ENCODE measurements at regions not wholly inside any gene's neighbourhood (a gene's known extent, or its start where the extent isn't known, plus 50 kb on each side); places are given as distances from the start of the nearest gene placed in this dataset.

DNA sequence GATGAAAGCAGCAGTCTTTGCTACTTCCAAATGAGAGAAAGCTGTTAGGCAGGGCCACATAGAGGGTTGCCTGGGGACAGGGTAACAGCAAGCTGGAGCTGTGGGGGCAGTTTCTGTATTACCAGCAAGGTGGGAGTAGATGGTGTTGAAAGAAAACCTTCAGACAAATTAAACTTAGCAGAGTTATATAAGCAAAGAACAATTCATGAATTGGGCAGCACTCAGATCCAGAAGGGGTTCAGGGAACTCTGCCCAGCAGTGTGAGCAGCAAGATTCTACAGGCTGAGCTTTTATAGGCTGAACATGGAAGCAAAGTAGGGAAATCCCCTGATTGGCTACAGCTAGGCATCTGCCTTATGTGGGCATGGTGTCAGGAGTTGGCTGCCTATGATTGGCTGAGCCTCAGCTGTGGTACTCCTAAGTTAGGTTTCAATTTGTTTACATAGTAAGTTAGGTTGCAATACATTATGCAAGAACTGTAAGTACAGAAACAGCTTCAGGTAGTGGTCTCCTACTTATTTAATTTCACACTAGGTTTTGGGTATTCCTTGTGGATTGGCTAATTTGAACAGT, 64.1 kb upstream of the TMPRSS2 start:
- peaks cover 0 to 5% (median 2%) of the 10 kb centered on the region in 4 donors for H3K9me3 ChIP-seq (ENCODE audit: control insufficient read depth in 4 of 4, insufficient read depth in 3 of 4, low read length in 3 of 4)
- H3K4me3 ChIP-seq: no peak overlapping the region
- no peak for DNase-seq
- H3K27ac ChIP-seq (ENCODE audit: low read depth in 1 of 2, low read length in 1 of 2): no peak overlapping the region
- no peak for ATAC-seq (ENCODE audit: insufficient read depth, low FRiP score)
- no peaks in the 10 kb centered on the region for H3K27me3 ChIP-seq (ENCODE audit: control insufficient read depth in 3 of 3, insufficient read depth in 3 of 3, low read length in 2 of 3)
- no peak overlapping the region for H3K9ac ChIP-seq (ENCODE audit: insufficient read depth in 1 of 2, low read length in 2 of 2)
- TF ChIP-seq, protein P1, sequence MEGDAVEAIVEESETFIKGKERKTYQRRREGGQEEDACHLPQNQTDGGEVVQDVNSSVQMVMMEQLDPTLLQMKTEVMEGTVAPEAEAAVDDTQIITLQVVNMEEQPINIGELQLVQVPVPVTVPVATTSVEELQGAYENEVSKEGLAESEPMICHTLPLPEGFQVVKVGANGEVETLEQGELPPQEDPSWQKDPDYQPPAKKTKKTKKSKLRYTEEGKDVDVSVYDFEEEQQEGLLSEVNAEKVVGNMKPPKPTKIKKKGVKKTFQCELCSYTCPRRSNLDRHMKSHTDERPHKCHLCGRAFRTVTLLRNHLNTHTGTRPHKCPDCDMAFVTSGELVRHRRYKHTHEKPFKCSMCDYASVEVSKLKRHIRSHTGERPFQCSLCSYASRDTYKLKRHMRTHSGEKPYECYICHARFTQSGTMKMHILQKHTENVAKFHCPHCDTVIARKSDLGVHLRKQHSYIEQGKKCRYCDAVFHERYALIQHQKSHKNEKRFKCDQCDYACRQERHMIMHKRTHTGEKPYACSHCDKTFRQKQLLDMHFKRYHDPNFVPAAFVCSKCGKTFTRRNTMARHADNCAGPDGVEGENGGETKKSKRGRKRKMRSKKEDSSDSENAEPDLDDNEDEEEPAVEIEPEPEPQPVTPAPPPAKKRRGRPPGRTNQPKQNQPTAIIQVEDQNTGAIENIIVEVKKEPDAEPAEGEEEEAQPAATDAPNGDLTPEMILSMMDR (IDR thresholded peaks at IDR 0.05; ENCODE audit: control extremely low read depth, extremely low read depth): no peak
- H3K36me3 ChIP-seq (ENCODE audit: control insufficient read depth in 4 of 4, insufficient read depth in 4 of 4, low read length in 4 of 4): no peaks in the 10 kb centered on the region
- no peaks in the 10 kb centered on the region for H3K4me1 ChIP-seq (ENCODE audit: control insufficient read depth in 5 of 5, insufficient read depth in 5 of 5, low read length in 5 of 5)

DNA sequence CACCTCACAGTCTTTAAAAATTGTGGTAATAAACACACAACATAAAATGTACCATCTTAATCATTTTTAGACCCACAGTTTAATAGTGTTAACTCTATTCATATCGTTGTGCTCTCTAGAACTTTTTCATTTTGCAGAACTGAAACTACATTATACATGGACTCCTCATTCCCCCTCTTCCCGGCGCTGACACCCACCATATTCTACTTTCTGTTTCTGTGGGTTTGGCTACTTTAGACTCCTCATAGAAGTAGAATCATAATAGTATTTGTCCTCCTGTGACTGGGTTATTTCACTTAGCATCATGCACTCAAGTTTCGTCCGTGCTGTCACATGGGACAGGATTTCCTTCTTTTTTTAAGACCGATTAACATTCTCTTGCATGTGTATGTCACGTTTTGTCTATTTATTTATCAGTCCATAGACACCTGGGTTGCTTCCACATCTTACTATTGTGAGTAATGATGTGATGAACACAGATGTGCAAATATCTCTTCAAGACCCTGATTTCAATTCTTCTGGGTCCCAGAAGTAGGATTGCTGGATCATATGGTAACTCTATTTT, 62.9 kb upstream of the TMPRSS2 start:
- Histone ChIP-seq H3K36me3 (ENCODE audit: control insufficient read depth in 4 of 4, insufficient read depth in 4 of 4, low read length in 4 of 4) (no peaks in the 10 kb centered on the region), H3K9ac (ENCODE audit: insufficient read depth in 1 of 2, low read length in 2 of 2) (no peak overlapping the region), H3K4me3 (no peak overlapping the region), H3K27me3 (ENCODE audit: control insufficient read depth in 3 of 3, insufficient read depth in 3 of 3, low read length in 2 of 3) (no peaks in the 10 kb centered on the region), H3K27ac (ENCODE audit: low read depth in 1 of 2, low read length in 1 of 2) (no peak overlapping the region), H3K9me3 (ENCODE audit: control insufficient read depth in 4 of 4, insufficient read depth in 3 of 4, low read length in 3 of 4) (peaks cover 0 to 5% (median 2%) of the 10 kb centered on the region in 4 donors), H3K4me1 (ENCODE audit: control insufficient read depth in 5 of 5, insufficient read depth in 5 of 5, low read length in 5 of 5) (no peaks in the 10 kb centered on the region)
- TF ChIP-seq, protein P1 (IDR thresholded peaks at IDR 0.05; ENCODE audit: control extremely low read depth, extremely low read depth): no peak
- DNase-seq: no peak
- ATAC-seq (ENCODE audit: insufficient read depth, low FRiP score): no peak
- WGBS, 2 donors: 76 to 77% methylated on average over 7 of the region's 7 CpGs

DNA sequence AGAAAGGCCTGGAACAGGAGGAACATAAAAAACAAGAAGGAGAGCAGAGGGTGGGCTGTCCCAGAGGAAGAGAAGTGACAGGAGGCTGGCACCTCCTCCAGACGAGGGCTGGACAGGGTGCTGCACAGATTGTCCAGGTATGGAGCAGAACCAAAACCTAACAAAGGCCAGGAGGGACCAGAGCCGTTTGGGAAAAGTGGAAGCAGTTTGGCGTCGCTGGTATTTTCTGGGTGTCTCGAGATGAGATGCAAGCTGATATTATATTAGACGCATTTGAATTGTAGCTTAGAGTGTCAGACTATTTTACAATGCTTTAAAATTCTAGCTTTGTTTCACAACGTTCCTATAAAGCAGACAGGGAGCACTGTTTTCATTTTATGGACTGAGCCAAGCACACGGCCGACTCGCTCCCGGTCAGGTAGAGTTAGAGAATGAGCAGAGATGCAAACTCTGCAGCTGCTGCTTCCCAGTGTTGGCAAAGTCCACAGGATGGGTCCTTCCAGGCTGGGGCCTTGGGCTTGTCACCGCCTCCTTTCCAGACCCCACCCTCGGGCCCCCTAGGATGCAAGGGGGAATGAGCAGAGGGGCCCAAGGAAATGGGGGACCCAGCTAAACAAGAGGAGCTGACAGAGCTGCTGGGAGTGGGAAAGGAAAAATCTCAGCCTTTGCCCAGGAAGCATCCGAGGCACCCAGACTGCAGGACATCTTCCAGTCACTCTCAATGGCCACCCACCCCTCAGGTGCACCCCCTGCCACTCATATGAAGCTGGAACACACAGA, 60.8 kb upstream of the TMPRSS2 start:
- no peak for DNase-seq
- Histone ChIP-seq H3K4me3 (no peak overlapping the region), H3K9ac (ENCODE audit: insufficient read depth in 1 of 2, low read length in 2 of 2) (no peak overlapping the region), H3K27me3 (ENCODE audit: control insufficient read depth in 3 of 3, insufficient read depth in 3 of 3, low read length in 2 of 3) (no peaks in the 10 kb centered on the region), H3K4me1 (ENCODE audit: control insufficient read depth in 5 of 5, insufficient read depth in 5 of 5, low read length in 5 of 5) (no peaks in the 10 kb centered on the region), H3K36me3 (ENCODE audit: control insufficient read depth in 4 of 4, insufficient read depth in 4 of 4, low read length in 4 of 4) (no peaks in the 10 kb centered on the region), H3K27ac (ENCODE audit: low read depth in 1 of 2, low read length in 1 of 2) (no peak overlapping the region), H3K9me3 (ENCODE audit: control insufficient read depth in 4 of 4, insufficient read depth in 3 of 4, low read length in 3 of 4) (peaks cover 0 to 5% (median 2%) of the 10 kb centered on the region in 4 donors)
- TF ChIP-seq, protein P1 (IDR thresholded peaks at IDR 0.05; ENCODE audit: control extremely low read depth, extremely low read depth): no peak
- 71 to 79% methylated on average over 14 of the region's 14 CpGs for WGBS, 2 donors
- no peak for ATAC-seq (ENCODE audit: insufficient read depth, low FRiP score)

Measured in lung (tissue), 11 donors.